BE2C (cell line): ENCODE measurements at regions not wholly inside any gene's neighbourhood (a gene's known extent, or its start where the extent isn't known, plus 50 kb on each side); places are given as distances from the start of the nearest gene placed in this dataset.

Source experiments
- DNase-seq: peaks from one replicate; pipeline ENCODE4 v3.0.0-alpha.2; 2020
- H3K27me3 ChIP-seq: fragments of 250-450 bp; sonication (Bioruptor Pico); 2 replicates; pipeline ENCODE4 v1.5.1; 2020; ENCODE audit warnings: mild to moderate bottlenecking
- H3K36me3 ChIP-seq: fragments of 250-450 bp; sonication (Bioruptor Pico); 2 replicates; pipeline ENCODE4 v1.5.1; 2020; ENCODE audit warnings: mild to moderate bottlenecking
- H3K4me1 ChIP-seq: fragments of 250-450 bp; sonication (Bioruptor Pico); 2 replicates; pipeline ENCODE4 v1.5.1; 2020
- H3K4me3 ChIP-seq: 2 replicates; pipeline ENCODE4 v1.5.1; 2011; ENCODE audit warnings: low read depth, low read length
- H3K9me3 ChIP-seq: fragments of 250-450 bp; sonication (Bioruptor Pico); 2 replicates; pipeline ENCODE4 v1.5.1; 2020
- TF ChIP-seq, protein P1 (sequence below): IDR thresholded peaks from 2 replicates; pipeline ENCODE4 v1.5.1; 2012; ENCODE audit warnings: mild to moderate bottlenecking, low read depth, low read length

DNA sequence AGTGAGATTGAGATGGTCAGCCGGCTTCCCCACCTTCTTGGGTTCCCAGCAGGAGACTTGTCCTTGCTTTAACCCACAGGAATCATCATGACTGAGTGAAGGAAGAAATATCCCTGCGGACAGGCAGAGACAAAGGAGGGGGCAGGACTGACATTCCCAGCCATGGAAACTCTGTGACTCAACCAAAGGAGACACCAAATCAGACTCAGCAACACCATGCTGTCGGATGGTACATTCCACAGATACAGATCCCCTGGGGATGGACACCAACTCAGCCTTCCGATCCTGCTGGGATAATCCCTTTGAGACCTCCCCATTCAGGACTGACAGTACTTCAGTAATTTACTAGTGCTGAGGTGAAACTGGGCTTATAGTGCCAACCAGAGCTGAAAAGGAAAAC, 518.3 kb downstream of the XIRP2 start:
- DNase-seq, result no peak
- Histone ChIP-seq H3K36me3 (no peaks in the 10 kb centered on the region), H3K4me3 (no peak overlapping the region), H3K9me3 (no peaks in the 10 kb centered on the region), H3K27me3 (no peaks in the 10 kb centered on the region), H3K4me1 (no peaks in the 10 kb centered on the region)
- TF ChIP-seq, protein P1, sequence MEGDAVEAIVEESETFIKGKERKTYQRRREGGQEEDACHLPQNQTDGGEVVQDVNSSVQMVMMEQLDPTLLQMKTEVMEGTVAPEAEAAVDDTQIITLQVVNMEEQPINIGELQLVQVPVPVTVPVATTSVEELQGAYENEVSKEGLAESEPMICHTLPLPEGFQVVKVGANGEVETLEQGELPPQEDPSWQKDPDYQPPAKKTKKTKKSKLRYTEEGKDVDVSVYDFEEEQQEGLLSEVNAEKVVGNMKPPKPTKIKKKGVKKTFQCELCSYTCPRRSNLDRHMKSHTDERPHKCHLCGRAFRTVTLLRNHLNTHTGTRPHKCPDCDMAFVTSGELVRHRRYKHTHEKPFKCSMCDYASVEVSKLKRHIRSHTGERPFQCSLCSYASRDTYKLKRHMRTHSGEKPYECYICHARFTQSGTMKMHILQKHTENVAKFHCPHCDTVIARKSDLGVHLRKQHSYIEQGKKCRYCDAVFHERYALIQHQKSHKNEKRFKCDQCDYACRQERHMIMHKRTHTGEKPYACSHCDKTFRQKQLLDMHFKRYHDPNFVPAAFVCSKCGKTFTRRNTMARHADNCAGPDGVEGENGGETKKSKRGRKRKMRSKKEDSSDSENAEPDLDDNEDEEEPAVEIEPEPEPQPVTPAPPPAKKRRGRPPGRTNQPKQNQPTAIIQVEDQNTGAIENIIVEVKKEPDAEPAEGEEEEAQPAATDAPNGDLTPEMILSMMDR, result no peak

DNA sequence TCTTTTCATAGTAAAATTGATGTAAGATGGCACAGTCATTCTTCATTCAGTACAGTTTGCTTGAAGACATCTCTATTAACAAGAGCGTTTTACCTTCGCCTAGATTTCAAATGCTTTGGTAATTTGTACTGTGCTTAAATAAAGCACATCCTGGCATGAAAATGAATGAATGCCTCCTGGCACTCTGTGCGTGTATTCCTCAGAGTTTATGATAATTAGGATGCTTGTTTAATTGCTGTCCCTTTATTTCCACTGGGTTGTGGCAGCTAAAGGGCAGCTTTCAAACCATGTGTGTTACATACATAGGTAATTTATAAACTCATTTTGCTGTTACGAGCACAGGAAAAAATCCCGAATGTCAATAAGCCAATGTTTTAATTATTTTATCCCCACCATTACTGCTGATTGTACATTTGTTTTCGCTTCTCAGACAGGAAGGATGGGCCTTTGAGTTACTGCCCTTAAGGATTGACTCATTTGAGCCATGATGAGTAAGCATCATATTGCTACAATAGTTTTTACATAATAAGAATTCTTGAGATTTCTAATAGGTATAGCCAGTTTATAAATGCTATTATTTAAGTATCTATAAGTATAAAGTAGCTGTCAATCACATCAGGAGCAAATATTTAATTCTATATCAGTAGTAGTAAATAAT, 516.5 kb downstream of the XIRP2 start:
- no peaks in the 10 kb centered on the region for H3K9me3 ChIP-seq
- H3K36me3 ChIP-seq, result no peaks in the 10 kb centered on the region
- H3K4me3 ChIP-seq, result no peak overlapping the region
- no peaks in the 10 kb centered on the region for H3K4me1 ChIP-seq
- TF ChIP-seq, protein P1, result no peak
- no peaks in the 10 kb centered on the region for H3K27me3 ChIP-seq
- no peak for DNase-seq

- TF ChIP-seq, protein P1, result no peak
- Histone ChIP-seq H3K9me3 (no peaks in the 10 kb centered on the region), H3K27me3 (no peaks in the 10 kb centered on the region), H3K4me1 (no peaks in the 10 kb centered on the region), H3K4me3 (no peak overlapping the region), H3K36me3 (no peaks in the 10 kb centered on the region)
- DNase-seq, result no peak
Measured at GRCh38 chr2:167401309-167401708, 513.0 kb downstream of the XIRP2 start.

DNA sequence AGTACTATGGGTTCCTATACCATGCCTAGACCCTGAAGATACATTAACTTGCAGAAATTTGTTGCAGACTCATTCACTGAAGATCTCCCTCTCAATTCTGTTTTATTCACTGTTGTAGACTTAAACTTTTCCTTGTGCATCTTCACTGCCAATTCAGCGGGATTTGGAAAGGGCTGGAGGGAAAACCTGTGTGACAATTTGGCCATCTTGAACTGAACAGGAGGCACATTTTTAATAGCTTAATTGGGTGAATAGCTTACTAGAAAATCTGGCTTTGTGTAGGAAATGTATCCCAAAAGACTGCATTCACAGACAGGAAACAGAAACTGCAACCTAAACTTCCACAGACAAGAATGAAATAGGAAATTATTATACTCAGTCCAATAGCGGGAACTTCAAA, 512.3 kb downstream of the XIRP2 start:
- Histone ChIP-seq H3K27me3 (no peaks in the 10 kb centered on the region), H3K4me3 (no peak overlapping the region), H3K9me3 (no peaks in the 10 kb centered on the region), H3K36me3 (no peaks in the 10 kb centered on the region), H3K4me1 (no peaks in the 10 kb centered on the region)
- TF ChIP-seq, protein P1, result no peak
- DNase-seq, result no peak

DNA sequence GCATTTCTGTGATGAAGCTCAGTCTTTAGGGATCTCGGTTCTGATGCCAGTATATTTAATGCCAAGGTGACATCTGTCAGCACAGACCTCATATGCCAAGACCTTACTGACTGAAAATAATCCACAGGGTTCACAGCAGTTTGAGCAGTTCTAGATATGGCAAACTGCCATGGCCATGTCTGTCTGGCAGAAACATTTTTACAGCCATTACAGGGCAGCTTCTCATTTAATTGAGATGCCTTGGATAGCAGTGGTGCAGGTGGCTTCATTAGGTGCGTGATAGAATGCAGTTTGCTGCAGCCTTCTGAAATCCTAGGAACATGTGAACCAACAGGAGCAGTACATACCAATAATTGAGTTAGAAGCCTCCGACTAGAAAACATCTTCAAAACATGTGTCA, 510.6 kb downstream of the XIRP2 start:
- no peaks in the 10 kb centered on the region for H3K36me3 ChIP-seq
- no peak overlapping the region for H3K4me3 ChIP-seq
- no peaks in the 10 kb centered on the region for H3K27me3 ChIP-seq
- TF ChIP-seq, protein P1, result no peak
- H3K9me3 ChIP-seq, result no peaks in the 10 kb centered on the region
- no peaks in the 10 kb centered on the region for H3K4me1 ChIP-seq
- no peak for DNase-seq

DNA sequence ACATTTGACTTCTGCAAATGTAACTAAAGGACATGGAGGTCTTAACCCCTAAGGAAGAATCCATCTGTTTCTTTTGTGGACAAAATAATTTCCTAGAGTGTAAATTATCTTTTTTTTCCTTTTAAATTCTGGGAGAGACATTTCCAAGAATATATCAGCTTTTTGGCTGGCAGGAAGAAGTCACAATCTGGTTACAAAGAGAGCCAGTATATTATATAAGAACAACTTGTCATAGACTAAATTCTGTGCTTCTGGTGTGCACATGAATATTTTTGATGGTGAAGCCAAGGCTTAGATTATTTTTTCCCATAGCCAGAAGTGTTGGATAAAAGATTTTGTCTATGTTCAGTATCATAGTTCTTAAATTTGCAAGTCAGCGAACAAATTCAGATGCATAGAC, 500.6 kb downstream of the XIRP2 start:
- DNase-seq, result no peak
- Histone ChIP-seq H3K36me3 (no peaks in the 10 kb centered on the region), H3K4me1 (no peaks in the 10 kb centered on the region), H3K4me3 (no peak overlapping the region), H3K27me3 (no peaks in the 10 kb centered on the region), H3K9me3 (no peaks in the 10 kb centered on the region)
- TF ChIP-seq, protein P1, result no peak
